Endothelial cell of umbilical vein (primary cell): ENCODE measurements at regions not wholly inside any gene's neighbourhood (a gene's known extent, or its start where the extent isn't known, plus 50 kb on each side); places are given as distances from the start of the nearest gene placed in this dataset.

Source experiments
- CTCF ChIP-seq, 2 donors: IDR thresholded peaks; 1 replicate in 1 of 2; 2 replicates in 1 of 2; pipeline ENCODE4 v1.5.1; 2011; ENCODE audit warnings: low read length in 2 of 2, mild to moderate bottlenecking in 2 of 2, moderate library complexity in 2 of 2, control low read depth in 1 of 2, inconsistent platforms in 1 of 2, low read depth in 1 of 2; ENCODE audit not compliant: insufficient read depth in 1 of 2; ENCODE audit errors: extremely low read depth in 1 of 2
- EZH2 ChIP-seq: IDR thresholded peaks from 2 replicates; pipeline ENCODE4 v1.6.1; 2012; ENCODE audit warnings: borderline replicate concordance, low read depth, mild to moderate bottlenecking, moderate library complexity, low read length, inconsistent platforms; ENCODE audit not compliant: severe bottlenecking
- GATA2 ChIP-seq: IDR thresholded peaks from 2 replicates; pipeline ENCODE4 v1.7.0; 2011; ENCODE audit warnings: low read depth, mild to moderate bottlenecking, moderate library complexity, mixed read lengths, low read length; ENCODE audit not compliant: insufficient read length, insufficient read depth
- JUN ChIP-seq: IDR thresholded peaks from 2 replicates; pipeline ENCODE4 v1.6.1; 2011; ENCODE audit warnings: borderline replicate concordance, low read depth; ENCODE audit not compliant: insufficient read length, insufficient read depth
- MAX ChIP-seq: IDR thresholded peaks from 2 replicates; pipeline ENCODE4 v1.6.1; 2011; ENCODE audit not compliant: insufficient read depth, insufficient read length
- POLR2A ChIP-seq: IDR thresholded peaks from 2 replicates; pipeline ENCODE4 v1.6.1; 2012; ENCODE audit warnings: low read depth, mild to moderate bottlenecking, control low read depth, low read length
- POLR2AphosphoS5 ChIP-seq: IDR thresholded peaks from 2 replicates; pipeline ENCODE4 v1.6.1; 2012; ENCODE audit warnings: low read depth, mild to moderate bottlenecking, control low read depth, low read length, moderate library complexity; ENCODE audit not compliant: insufficient read depth

- TF ChIP-seq POLR2A (no peak), EZH2 (no peak), JUN (no peak), CTCF (IDR thresholded peaks at IDR 0.05; ENCODE audit: extremely low read depth in 1 of 2, insufficient read depth in 1 of 2, low read depth in 1 of 2, low read length in 2 of 2) (no peak), POLR2AphosphoS5 (no peak), MAX (no peak), GATA2 (no peak)
These were observed 1292.0 kb upstream of the CHAC2 start for GRCh38 chr2:52475590-52475989.
